ENCODE measurements at regions not wholly inside any gene's neighbourhood (a gene's known extent, or its start where the extent isn't known, plus 50 kb on each side); places are given as distances from the start of the nearest gene placed in this dataset.
"Not testable (repeated sequence)": the region's sequence is repeated elsewhere in the genome, so short reads cannot be mapped to it uniquely, and the experiment has no call there.

GRCh38 chr1:113298941-113299340 lies 91.4 kb upstream of the MAGI3 start:
- no peak for TF ChIP-seq CTCF (IDR thresholded peaks at IDR 0.05; ENCODE audit: low read depth, low read length)

GRCh38 chr1:113302636-113303035 lies 87.7 kb upstream of the MAGI3 start:
- TF ChIP-seq CTCF (IDR thresholded peaks at IDR 0.05; ENCODE audit: low read depth, low read length), result no peak
- H3K4me3 ChIP-seq (ENCODE audit: low read depth, low read length), result no peak overlapping the region

More at GRCh38 chr1:113298941-113299340, 91.4 kb upstream of the MAGI3 start:
- no peak overlapping the region for H3K4me3 ChIP-seq (ENCODE audit: low read depth, low read length)

GRCh38 chr1:113303267-113303666 lies 87.0 kb upstream of the MAGI3 start:
- no peak for TF ChIP-seq CTCF (IDR thresholded peaks at IDR 0.05; ENCODE audit: low read depth, low read length)
- no peak overlapping the region for H3K4me3 ChIP-seq (ENCODE audit: low read depth, low read length)

GRCh38 chr1:113305029-113305428 lies 85.3 kb upstream of the MAGI3 start:
- H3K4me3 ChIP-seq (ENCODE audit: low read depth, low read length), result not testable (repeated sequence)

- H3K4me3 ChIP-seq (ENCODE audit: low read depth, low read length), result no peak overlapping the region
- TF ChIP-seq CTCF (IDR thresholded peaks at IDR 0.05; ENCODE audit: low read depth, low read length), result no peak
These were observed 82.4 kb upstream of the MAGI3 start for GRCh38 chr1:113307771-113308445.

- H3K4me3 ChIP-seq (ENCODE audit: low read depth, low read length), result not testable (repeated sequence)
These were observed 77.7 kb upstream of the MAGI3 start for GRCh38 chr1:113312651-113313050.

- no peak for TF ChIP-seq CTCF (IDR thresholded peaks at IDR 0.05; ENCODE audit: low read depth, low read length)
- H3K4me3 ChIP-seq (ENCODE audit: low read depth, low read length), result no peak overlapping the region
These were observed 75.7 kb upstream of the MAGI3 start for GRCh38 chr1:113314600-113314999.

- TF ChIP-seq CTCF (IDR thresholded peaks at IDR 0.05; ENCODE audit: low read depth, low read length), result no peak
- H3K4me3 ChIP-seq (ENCODE audit: low read depth, low read length), result no peak overlapping the region
These were observed 70.0 kb upstream of the MAGI3 start for GRCh38 chr1:113320272-113320671.
